ENCODE measurements at regions not wholly inside any gene's neighbourhood (a gene's known extent, or its start where the extent isn't known, plus 50 kb on each side); places are given as distances from the start of the nearest gene placed in this dataset.

DNA sequence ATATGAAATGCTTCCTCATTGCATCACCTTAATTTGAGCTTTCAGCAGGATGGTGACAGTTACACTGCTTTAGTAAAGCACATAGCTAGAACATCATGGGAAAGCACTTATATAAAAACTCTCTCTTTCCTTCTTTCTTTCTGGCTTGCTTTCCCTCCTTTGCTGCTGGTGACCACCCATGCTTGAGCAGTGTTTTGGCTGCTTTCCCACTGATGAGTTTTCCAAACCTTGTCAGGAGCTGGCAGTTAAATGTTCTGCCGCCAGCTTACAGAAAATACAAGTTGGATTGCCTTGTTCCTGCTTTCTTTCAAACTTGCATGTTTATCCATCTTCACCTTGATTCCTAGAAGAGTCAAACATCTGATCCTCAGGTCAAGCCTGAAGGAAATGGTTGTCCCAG lies 323.9 kb downstream of the FOXA2 start:
- Mint-ChIP-seq H3K36me3 (ENCODE audit: insufficient read depth, unreplicated experiment) (no peaks in the 10 kb centered on the region), H3K27me3 (ENCODE audit: insufficient read depth, unreplicated experiment) (no peaks in the 10 kb centered on the region), H3K4me1 (ENCODE audit: insufficient read depth, unreplicated experiment) (peaks cover 19% of the 10 kb centered on the region), H3K4me3 (ENCODE audit: unreplicated experiment) (no peak overlapping the region), H3K27ac (ENCODE audit: low read depth, unreplicated experiment) (no peak overlapping the region), H3K9me3 (ENCODE audit: unreplicated experiment) (no peaks in the 10 kb centered on the region)
- intact Hi-C loops (cut with micrococcal nuclease): no loop called here
- DNase-seq (ENCODE audit: unreplicated experiment): no peak
- BruUV-seq (replicated peaks): no TSS peak
- TF ChIP-seq, protein P1, sequence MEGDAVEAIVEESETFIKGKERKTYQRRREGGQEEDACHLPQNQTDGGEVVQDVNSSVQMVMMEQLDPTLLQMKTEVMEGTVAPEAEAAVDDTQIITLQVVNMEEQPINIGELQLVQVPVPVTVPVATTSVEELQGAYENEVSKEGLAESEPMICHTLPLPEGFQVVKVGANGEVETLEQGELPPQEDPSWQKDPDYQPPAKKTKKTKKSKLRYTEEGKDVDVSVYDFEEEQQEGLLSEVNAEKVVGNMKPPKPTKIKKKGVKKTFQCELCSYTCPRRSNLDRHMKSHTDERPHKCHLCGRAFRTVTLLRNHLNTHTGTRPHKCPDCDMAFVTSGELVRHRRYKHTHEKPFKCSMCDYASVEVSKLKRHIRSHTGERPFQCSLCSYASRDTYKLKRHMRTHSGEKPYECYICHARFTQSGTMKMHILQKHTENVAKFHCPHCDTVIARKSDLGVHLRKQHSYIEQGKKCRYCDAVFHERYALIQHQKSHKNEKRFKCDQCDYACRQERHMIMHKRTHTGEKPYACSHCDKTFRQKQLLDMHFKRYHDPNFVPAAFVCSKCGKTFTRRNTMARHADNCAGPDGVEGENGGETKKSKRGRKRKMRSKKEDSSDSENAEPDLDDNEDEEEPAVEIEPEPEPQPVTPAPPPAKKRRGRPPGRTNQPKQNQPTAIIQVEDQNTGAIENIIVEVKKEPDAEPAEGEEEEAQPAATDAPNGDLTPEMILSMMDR (IDR thresholded peaks at IDR 0.05; ENCODE audit: unreplicated experiment): no peak
- ChIA-PET CTCF (interaction anchor here (0.5 to 1.2 kb wide), 5 partner anchors 154 to 968 kb away, joined by 3 to 4 read pairs (median 3); no protein-coding TSS in a partner anchor), POLR2A (interaction anchor here (1.0 to 1.1 kb wide), 2 partner anchors 18 to 94 kb away, joined by 3 read pairs; no protein-coding TSS in a partner anchor)

DNA sequence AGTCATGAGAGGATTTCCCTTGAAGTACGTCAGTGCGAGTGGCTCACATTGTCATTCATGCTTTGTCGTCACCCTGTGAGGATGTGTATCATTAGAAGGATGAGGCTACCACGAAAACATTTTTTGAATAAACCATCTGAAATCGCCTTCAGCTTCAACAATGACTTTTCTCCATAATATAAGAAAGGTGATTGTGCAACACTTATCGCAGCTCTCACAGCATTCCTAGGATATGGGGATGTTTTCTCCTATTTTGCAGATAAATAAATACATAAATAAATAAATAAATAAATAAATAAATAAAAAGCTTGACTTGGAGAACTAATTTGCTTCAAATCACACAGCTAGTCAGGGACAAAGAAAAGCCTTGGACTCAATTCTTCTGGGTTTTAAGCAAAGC lies 326.5 kb downstream of the FOXA2 start:
- intact Hi-C loops (cut with micrococcal nuclease): no loop called here
- CTCF ChIA-PET: interaction anchor here (0.6 to 3.4 kb wide), 6 partner anchors 9 to 1109 kb away, joined by 3 to 16 read pairs (median 4); no protein-coding TSS in a partner anchor
- TF ChIP-seq, protein P1 (IDR thresholded peaks at IDR 0.05; ENCODE audit: unreplicated experiment): no peak
- Mint-ChIP-seq H3K4me3 (ENCODE audit: unreplicated experiment) (no peak overlapping the region), H3K27ac (ENCODE audit: low read depth, unreplicated experiment) (no peak overlapping the region), H3K27me3 (ENCODE audit: insufficient read depth, unreplicated experiment) (no peaks in the 10 kb centered on the region), H3K4me1 (ENCODE audit: insufficient read depth, unreplicated experiment) (peaks cover 7% of the 10 kb centered on the region), H3K9me3 (ENCODE audit: unreplicated experiment) (no peaks in the 10 kb centered on the region), H3K36me3 (ENCODE audit: insufficient read depth, unreplicated experiment) (no peaks in the 10 kb centered on the region)
- DNase-seq (ENCODE audit: unreplicated experiment): no peak
- BruUV-seq (replicated peaks): no TSS peak
- POLR2A ChIA-PET: interaction anchor here (1.4 to 1.8 kb wide), 4 partner anchors 10 to 31 kb away, joined by 3 to 5 read pairs (median 4); no protein-coding TSS in a partner anchor

GRCh38 chr20:22248051-22248667 lies 336.2 kb downstream of the FOXA2 start:
- TF ChIP-seq, protein P1 (IDR thresholded peaks at IDR 0.05; ENCODE audit: unreplicated experiment): peak; percentile 52
- DNase-seq (ENCODE audit: unreplicated experiment): peak; percentile 38
- CTCF ChIA-PET: interaction anchor here (0.6 to 2.4 kb wide), 22 partner anchors 10 to 1616 kb away, joined by 3 to 16 read pairs (median 4); no protein-coding TSS in a partner anchor

DNA sequence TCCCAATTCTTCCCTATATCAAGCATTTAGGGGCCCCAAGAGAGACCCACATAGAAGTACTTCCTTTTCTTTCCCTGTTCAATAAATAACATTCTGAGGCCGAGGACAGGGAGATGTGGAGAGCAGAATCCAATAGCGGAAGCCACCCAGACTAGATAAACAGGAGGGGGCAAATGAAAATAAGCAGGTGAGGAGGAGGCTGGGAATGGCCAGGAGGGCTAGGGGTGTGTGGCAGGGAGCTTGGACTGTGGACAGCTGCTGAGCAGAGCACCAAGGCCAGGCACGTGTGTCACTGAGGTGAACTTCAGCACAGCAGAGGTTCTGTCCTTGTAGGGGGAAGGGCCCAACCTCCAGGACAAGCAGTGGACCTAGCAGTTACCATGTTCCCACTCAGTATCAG lies 339.2 kb downstream of the FOXA2 start:
- no peak for DNase-seq (ENCODE audit: unreplicated experiment)
- BruUV-seq (replicated peaks): no TSS peak
- POLR2A ChIA-PET: no interaction called here
- CTCF ChIA-PET: interaction anchor here (0.5 to 1.7 kb wide), 3 partner anchors 9 to 1174 kb away, joined by 3 to 7 read pairs (median 5); no protein-coding TSS in a partner anchor
- peaks cover 16% of the 10 kb centered on the region for H3K27me3 Mint-ChIP-seq (ENCODE audit: insufficient read depth, unreplicated experiment)
- intact Hi-C loops (cut with micrococcal nuclease): loop anchor here (5.0 kb wide), 2 partner anchors 67 to 603 kb away; no protein-coding TSS in a partner anchor
- H3K27ac Mint-ChIP-seq (ENCODE audit: low read depth, unreplicated experiment): no peak overlapping the region
- no peaks in the 10 kb centered on the region for H3K36me3 Mint-ChIP-seq (ENCODE audit: insufficient read depth, unreplicated experiment)
- TF ChIP-seq, protein P1 (IDR thresholded peaks at IDR 0.05; ENCODE audit: unreplicated experiment): no peak
- H3K9me3 Mint-ChIP-seq (ENCODE audit: unreplicated experiment): no peaks in the 10 kb centered on the region
- no peak overlapping the region for H3K4me3 Mint-ChIP-seq (ENCODE audit: unreplicated experiment)
- no peaks in the 10 kb centered on the region for H3K4me1 Mint-ChIP-seq (ENCODE audit: insufficient read depth, unreplicated experiment)

More at GRCh38 chr20:22248051-22248667, 336.2 kb downstream of the FOXA2 start:
- intact Hi-C loops (cut with micrococcal nuclease): loop anchor here (1.0 to 5.0 kb wide), 3 partner anchors 64 to 606 kb away; no protein-coding TSS in a partner anchor
- POLR2A ChIA-PET: interaction anchor here (0.7 kb wide), 3 partner anchors 14 to 362 kb away, joined by 3 read pairs; no protein-coding TSS in a partner anchor
- H3K27me3 Mint-ChIP-seq (ENCODE audit: insufficient read depth, unreplicated experiment): peaks cover 11% of the 10 kb centered on the region
- no peak overlapping the region for H3K4me3 Mint-ChIP-seq (ENCODE audit: unreplicated experiment)
- H3K9me3 Mint-ChIP-seq (ENCODE audit: unreplicated experiment): no peaks in the 10 kb centered on the region
- no peaks in the 10 kb centered on the region for H3K4me1 Mint-ChIP-seq (ENCODE audit: insufficient read depth, unreplicated experiment)
- no peaks in the 10 kb centered on the region for H3K36me3 Mint-ChIP-seq (ENCODE audit: insufficient read depth, unreplicated experiment)
- BruUV-seq (replicated peaks): no TSS peak
- no peak overlapping the region for H3K27ac Mint-ChIP-seq (ENCODE audit: low read depth, unreplicated experiment)
